ENCODE measurements at regions not wholly inside any gene's neighbourhood (a gene's known extent, or its start where the extent isn't known, plus 50 kb on each side); places are given as distances from the start of the nearest gene placed in this dataset.
A peak's percentile ranks its signal among the peaks of the same experiment; 100 is the strongest.
"Not testable (repeated sequence)": the region's sequence is repeated elsewhere in the genome, so short reads cannot be mapped to it uniquely, and the experiment has no call there.

DNA sequence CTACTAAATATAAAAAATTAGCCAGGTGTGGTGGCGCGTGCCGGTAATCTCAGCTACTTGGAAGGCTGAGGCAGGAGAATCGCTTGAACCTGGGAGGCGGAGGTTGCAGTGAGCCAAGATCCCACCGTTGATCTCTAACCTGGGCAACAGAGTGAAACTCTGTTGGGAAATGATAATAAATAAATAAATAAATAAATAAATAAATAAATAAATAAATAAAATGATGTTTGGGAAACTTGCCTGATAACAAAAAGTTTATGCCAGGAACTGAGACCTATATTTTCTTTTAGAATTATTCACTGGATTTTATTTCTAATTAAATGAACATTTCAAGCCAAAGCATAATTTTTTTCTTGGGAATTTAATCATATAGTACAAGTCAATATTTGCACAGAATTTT is 189.3 kb upstream of the CTNND2 start:
- TF ChIP-seq, protein P1, sequence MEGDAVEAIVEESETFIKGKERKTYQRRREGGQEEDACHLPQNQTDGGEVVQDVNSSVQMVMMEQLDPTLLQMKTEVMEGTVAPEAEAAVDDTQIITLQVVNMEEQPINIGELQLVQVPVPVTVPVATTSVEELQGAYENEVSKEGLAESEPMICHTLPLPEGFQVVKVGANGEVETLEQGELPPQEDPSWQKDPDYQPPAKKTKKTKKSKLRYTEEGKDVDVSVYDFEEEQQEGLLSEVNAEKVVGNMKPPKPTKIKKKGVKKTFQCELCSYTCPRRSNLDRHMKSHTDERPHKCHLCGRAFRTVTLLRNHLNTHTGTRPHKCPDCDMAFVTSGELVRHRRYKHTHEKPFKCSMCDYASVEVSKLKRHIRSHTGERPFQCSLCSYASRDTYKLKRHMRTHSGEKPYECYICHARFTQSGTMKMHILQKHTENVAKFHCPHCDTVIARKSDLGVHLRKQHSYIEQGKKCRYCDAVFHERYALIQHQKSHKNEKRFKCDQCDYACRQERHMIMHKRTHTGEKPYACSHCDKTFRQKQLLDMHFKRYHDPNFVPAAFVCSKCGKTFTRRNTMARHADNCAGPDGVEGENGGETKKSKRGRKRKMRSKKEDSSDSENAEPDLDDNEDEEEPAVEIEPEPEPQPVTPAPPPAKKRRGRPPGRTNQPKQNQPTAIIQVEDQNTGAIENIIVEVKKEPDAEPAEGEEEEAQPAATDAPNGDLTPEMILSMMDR (IDR thresholded peaks at IDR 0.05; ENCODE audit: control insufficient read depth, insufficient read depth, low read depth, low read length, missing control alignments) = no peak
- no peak for DNase-seq (ENCODE audit: low read depth)
- no peak overlapping the region for H3K4me3 ChIP-seq (ENCODE audit: control insufficient read depth, low read depth, low read length)

- DNase-seq (ENCODE audit: low read depth) = no peak
- H3K4me3 ChIP-seq (ENCODE audit: control insufficient read depth, low read depth, low read length) = no peak overlapping the region
- TF ChIP-seq, protein P1 (IDR thresholded peaks at IDR 0.05; ENCODE audit: control insufficient read depth, insufficient read depth, low read depth, low read length, missing control alignments) = no peak
Observed at GRCh38 chr5:12080761-12081160, 176.5 kb upstream of the CTNND2 start.

DNA sequence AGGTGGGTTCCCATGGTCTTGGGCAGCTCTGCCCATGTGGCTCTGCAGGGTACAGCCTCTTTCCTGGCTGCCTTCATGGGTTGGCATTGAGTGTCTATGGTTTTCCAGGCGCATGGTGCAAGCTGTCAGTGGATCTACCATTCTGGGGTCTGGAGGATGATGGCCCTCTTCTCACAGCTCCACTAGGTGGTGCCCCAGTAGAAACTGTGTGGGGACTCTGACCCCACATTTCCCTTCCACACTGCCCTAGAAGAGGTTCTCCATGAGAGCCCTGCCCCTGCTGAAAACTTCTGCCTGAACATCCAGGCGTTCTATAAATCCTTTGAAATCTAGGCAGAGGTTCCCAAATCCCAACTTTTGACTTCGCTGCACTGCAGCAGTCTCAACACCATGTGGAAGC is 174.0 kb upstream of the CTNND2 start:
- DNase-seq (ENCODE audit: low read depth); H3K4me3 ChIP-seq (ENCODE audit: control insufficient read depth, low read depth, low read length): not testable (repeated sequence)

- no peak for DNase-seq (ENCODE audit: low read depth)
- TF ChIP-seq, protein P1 (IDR thresholded peaks at IDR 0.05; ENCODE audit: control insufficient read depth, insufficient read depth, low read depth, low read length, missing control alignments) = no peak
Observed at GRCh38 chr5:12073426-12073825, 169.2 kb upstream of the CTNND2 start.

DNA sequence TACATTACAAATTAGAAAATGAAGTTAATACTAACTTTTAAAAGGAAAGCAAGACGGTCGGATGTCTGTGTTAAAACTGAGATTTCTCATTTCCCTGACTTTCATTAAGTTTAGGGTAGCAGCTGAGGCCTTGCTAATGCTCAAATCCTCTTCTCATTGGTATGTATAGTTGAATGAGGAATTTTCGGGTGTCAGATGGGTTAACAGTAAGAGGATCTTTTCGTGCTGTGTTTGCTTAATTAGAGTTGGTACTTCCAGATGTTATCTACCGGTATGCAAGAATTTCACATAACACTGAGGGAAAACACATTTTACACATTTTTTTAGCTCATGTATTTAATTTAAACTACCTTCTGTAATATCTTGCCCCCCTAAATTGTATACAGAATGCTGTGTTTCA is 168.2 kb upstream of the CTNND2 start:
- no peak for DNase-seq (ENCODE audit: low read depth)
- TF ChIP-seq, protein P1 (IDR thresholded peaks at IDR 0.05; ENCODE audit: control insufficient read depth, insufficient read depth, low read depth, low read length, missing control alignments) = no peak
- no peak overlapping the region for H3K4me3 ChIP-seq (ENCODE audit: control insufficient read depth, low read depth, low read length)

More at GRCh38 chr5:12073426-12073825, 169.2 kb upstream of the CTNND2 start:
- no peak overlapping the region for H3K4me3 ChIP-seq (ENCODE audit: control insufficient read depth, low read depth, low read length)

DNA sequence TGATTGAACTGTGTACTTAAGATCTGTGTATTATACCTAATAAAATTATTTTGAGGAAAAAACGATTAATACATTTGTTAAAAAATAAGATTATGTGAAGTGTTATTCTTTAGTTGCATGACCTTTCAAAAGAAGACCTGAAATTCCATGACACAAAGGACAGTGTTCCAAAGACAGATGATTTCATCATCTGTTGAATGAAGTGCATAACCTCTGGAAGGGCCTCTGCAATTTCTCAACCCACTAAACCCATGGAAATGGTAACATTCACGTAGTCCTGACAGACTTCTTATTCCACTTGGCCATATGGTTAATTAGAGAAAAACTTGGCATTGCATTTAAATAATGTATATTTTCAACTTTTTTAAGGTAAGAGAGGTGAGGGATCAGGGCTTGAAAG is 167.2 kb upstream of the CTNND2 start:
- TF ChIP-seq, protein P1 (IDR thresholded peaks at IDR 0.05; ENCODE audit: control insufficient read depth, insufficient read depth, low read depth, low read length, missing control alignments) = no peak
- DNase-seq (ENCODE audit: low read depth) = no peak
- no peak overlapping the region for H3K4me3 ChIP-seq (ENCODE audit: control insufficient read depth, low read depth, low read length)

GRCh38 chr5:12023614-12024241 is 119.5 kb upstream of the CTNND2 start:
- DNase-seq (ENCODE audit: low read depth) = peak; percentile 1
- TF ChIP-seq, protein P1 (IDR thresholded peaks at IDR 0.05; ENCODE audit: control insufficient read depth, insufficient read depth, low read depth, low read length, missing control alignments) = peak; percentile 46
- no peak overlapping the region for H3K4me3 ChIP-seq (ENCODE audit: control insufficient read depth, low read depth, low read length)

Measured in AG09309 (cell line).